Activated CD8-positive, alpha-beta memory T cell treated with anti-CD3 and anti-CD28 coated beads, Interleukin-2, amount 10 ng/mL, durations not matched to agents 7 days and 5 days (primary cell): ENCODE measurements at regions not wholly inside any gene's neighbourhood (a gene's known extent, or its start where the extent isn't known, plus 50 kb on each side); places are given as distances from the start of the nearest gene placed in this dataset.

ENCODE experiments used
- ATAC-seq: fragments of 150-1000 bp; cut with Tn5 transposase; one replicate; pipeline ENCODE4 v1.10.0; 2021; ENCODE audit warnings: moderate library complexity
- CTCF ChIA-PET: fragments of 350-600 bp; sonication (Branson Sonifier 250); formaldehyde crosslinking; loops from one replicate; lab custom pipeline; 2021; ENCODE audit warnings: antibody characterized with exemption; lab: Charles Lee
- DNase-seq: peaks from one replicate; pipeline ENCODE4 v3.0.0-alpha.2; 2020
- H3K27ac Mint-ChIP-seq: one replicate; pipeline ENCODE4 v1.8.0; 2021; ENCODE audit warnings: mild to moderate bottlenecking, mixed read lengths
- H3K27me3 Mint-ChIP-seq: one replicate; pipeline ENCODE4 v1.8.0; 2021; ENCODE audit warnings: mixed read lengths
- H3K36me3 Mint-ChIP-seq: one replicate; pipeline ENCODE4 v1.8.0; 2021; ENCODE audit warnings: mild to moderate bottlenecking, mixed read lengths
- H3K4me1 Mint-ChIP-seq: one replicate; pipeline ENCODE4 v1.8.0; 2021; ENCODE audit warnings: mixed read lengths
- H3K4me3 Mint-ChIP-seq: one replicate; pipeline ENCODE4 v1.8.0; 2021; ENCODE audit warnings: mild to moderate bottlenecking, moderate library complexity, mixed read lengths
- H3K9me3 Mint-ChIP-seq: one replicate; pipeline ENCODE4 v1.8.0; 2022; ENCODE audit warnings: low read depth, mixed read lengths

DNA sequence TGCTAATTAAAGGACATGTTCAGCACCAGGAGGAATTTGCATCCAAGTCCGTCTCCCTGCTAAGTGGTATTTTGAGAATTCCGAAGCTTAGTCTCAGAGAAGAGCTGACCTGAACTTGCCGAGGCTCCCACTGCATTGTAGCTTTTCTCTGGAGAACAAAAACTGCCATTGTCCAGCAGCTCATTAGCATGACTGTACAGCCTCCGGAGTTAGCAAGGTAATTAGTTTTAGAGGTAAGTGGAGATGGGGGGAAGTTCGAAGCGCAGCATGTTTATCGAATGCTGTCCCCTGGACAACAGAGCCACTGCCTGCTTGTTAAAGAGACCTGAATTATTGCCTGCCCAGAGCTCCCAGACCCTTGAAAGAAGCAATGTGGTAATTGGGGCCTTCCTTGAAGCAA, 160.3 kb upstream of the PELI2 start:
- DNase-seq, result no peak
- no peaks in the 10 kb centered on the region for H3K9me3 Mint-ChIP-seq
- CTCF ChIA-PET, result interaction anchor here (1.4 kb wide), 1 partner anchor 12 kb away, joined by 3 read pairs; no protein-coding TSS in a partner anchor
- H3K27me3 Mint-ChIP-seq, result peaks cover 15% of the 10 kb centered on the region
- H3K4me3 Mint-ChIP-seq, result no peak overlapping the region
- H3K4me1 Mint-ChIP-seq, result no peaks in the 10 kb centered on the region
- ATAC-seq, result no peak
- H3K36me3 Mint-ChIP-seq, result no peaks in the 10 kb centered on the region
- H3K27ac Mint-ChIP-seq, result no peak overlapping the region

DNA sequence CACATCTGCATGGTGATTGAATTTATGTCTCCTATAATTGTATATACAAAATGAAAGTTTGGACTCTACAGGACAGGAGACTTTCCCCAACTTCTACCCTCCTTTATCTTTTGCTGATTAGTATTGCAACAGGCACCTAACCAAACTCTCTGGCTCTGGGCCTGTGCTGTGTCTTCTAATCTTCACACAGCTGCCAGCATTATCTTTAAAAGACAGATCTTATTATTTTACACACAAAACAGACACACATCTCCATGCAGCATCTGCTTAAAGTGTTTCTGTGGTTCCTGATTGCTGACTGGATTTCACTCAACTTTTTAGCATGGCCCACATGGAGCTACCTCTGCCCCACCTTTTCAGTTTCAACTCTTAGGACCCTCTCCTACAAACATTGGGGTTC, 154.9 kb upstream of the PELI2 start:
- CTCF ChIA-PET, result no interaction called here
- H3K36me3 Mint-ChIP-seq, result no peaks in the 10 kb centered on the region
- DNase-seq, result no peak
- H3K27me3 Mint-ChIP-seq, result peaks cover 20% of the 10 kb centered on the region
- ATAC-seq, result no peak
- no peaks in the 10 kb centered on the region for H3K4me1 Mint-ChIP-seq
- H3K9me3 Mint-ChIP-seq, result no peaks in the 10 kb centered on the region
- no peak overlapping the region for H3K27ac Mint-ChIP-seq
- no peak overlapping the region for H3K4me3 Mint-ChIP-seq

- no peaks in the 10 kb centered on the region for H3K4me1 Mint-ChIP-seq
- DNase-seq (no peak), ATAC-seq (no peak)
- CTCF ChIA-PET, result no interaction called here
- no peak overlapping the region for H3K27ac Mint-ChIP-seq
- H3K27me3 Mint-ChIP-seq, result peaks cover 20% of the 10 kb centered on the region
- H3K4me3 Mint-ChIP-seq, result no peak overlapping the region
- H3K36me3 Mint-ChIP-seq, result no peaks in the 10 kb centered on the region
- no peaks in the 10 kb centered on the region for H3K9me3 Mint-ChIP-seq
Observed at GRCh38 chr14:55964091-55964490, 154.1 kb upstream of the PELI2 start.

DNA sequence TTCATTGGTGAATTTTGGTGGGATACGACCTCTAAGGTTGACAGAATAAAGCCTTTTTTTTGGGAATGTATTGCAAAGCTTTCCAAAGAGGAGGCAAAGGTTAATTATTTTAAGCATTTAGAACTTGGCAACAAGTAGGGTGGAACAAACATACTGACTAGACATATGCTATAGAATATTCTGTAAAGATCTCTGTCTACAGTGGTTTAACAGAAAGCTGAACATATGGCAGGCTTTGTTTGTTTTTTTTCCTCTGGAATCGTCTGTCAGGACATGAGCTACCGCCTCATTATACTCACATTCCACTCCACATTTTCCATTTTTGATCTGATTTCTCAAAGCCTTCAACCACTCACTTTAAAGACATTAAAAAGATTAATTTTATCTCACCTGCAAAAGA, 153.4 kb upstream of the PELI2 start:
- Mint-ChIP-seq H3K27ac (no peak overlapping the region), H3K27me3 (peaks cover 19% of the 10 kb centered on the region), H3K4me3 (no peak overlapping the region), H3K36me3 (no peaks in the 10 kb centered on the region), H3K9me3 (no peaks in the 10 kb centered on the region), H3K4me1 (no peaks in the 10 kb centered on the region)
- CTCF ChIA-PET, result interaction anchor here (0.8 kb wide), 1 partner anchor 19 kb away, joined by 3 read pairs; no protein-coding TSS in a partner anchor
- no peak for DNase-seq
- ATAC-seq, result no peak

- Mint-ChIP-seq H3K36me3 (no peaks in the 10 kb centered on the region), H3K4me1 (no peaks in the 10 kb centered on the region), H3K27ac (no peak overlapping the region), H3K27me3 (peaks cover 16% of the 10 kb centered on the region), H3K4me3 (no peak overlapping the region), H3K9me3 (no peaks in the 10 kb centered on the region)
- CTCF ChIA-PET, result no interaction called here
- DNase-seq, result no peak
- no peak for ATAC-seq
Observed at GRCh38 chr14:55965851-55966250, 152.4 kb upstream of the PELI2 start.

DNA sequence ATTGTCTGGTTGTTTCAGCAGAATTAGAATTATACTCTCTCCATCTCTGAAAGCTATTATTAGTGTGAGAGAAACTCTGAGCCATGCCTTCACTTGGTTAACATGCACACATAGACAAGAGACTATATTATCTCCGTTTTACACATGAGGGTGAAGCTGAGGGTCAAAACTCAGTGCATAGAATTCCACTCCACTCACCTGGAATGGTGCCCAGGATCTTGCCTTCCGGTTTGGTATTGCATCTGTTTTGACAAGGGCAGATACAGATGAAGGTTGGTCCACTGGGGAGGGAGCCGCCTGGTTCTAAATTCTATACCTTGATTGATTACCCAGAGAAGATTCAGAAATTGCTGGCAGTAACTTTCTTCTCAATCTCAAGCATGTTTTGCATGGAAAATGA, 149.5 kb upstream of the PELI2 start:
- no peaks in the 10 kb centered on the region for H3K9me3 Mint-ChIP-seq

DNA sequence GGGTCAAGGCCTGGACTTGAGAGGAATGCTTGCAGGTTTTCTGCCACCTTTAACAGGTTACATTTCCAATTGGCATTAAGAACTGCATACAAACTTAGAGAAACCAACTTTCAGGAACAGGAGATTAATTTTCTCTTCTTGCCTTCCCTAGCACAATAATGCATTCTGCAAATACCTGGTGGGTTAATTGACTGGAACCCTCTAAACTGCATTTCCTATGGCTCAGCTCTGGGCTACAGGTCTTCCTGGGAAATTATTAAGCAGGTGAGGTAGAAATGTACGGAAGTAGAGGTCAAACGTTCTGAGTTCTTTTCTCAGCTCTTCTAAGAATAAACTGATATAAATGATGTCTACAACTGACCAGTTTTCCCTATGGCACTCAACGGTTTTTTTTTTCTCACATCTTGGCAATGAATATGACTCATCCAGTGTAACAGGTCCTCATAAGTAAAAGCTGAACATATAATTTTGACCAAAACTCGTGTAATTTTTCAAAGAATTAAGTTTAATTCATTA, 144.9 kb upstream of the PELI2 start:
- H3K9me3 Mint-ChIP-seq, result no peaks in the 10 kb centered on the region
- H3K4me3 Mint-ChIP-seq, result no peak overlapping the region

More for the DNA sequence above, 149.5 kb upstream of the PELI2 start:
- no peaks in the 10 kb centered on the region for H3K4me1 Mint-ChIP-seq
- H3K27me3 Mint-ChIP-seq, result peaks cover 16% of the 10 kb centered on the region
- H3K27ac Mint-ChIP-seq, result no peak overlapping the region
- CTCF ChIA-PET, result no interaction called here
- H3K36me3 Mint-ChIP-seq, result no peaks in the 10 kb centered on the region
- no peak for ATAC-seq
- no peak overlapping the region for H3K4me3 Mint-ChIP-seq
- no peak for DNase-seq

DNA sequence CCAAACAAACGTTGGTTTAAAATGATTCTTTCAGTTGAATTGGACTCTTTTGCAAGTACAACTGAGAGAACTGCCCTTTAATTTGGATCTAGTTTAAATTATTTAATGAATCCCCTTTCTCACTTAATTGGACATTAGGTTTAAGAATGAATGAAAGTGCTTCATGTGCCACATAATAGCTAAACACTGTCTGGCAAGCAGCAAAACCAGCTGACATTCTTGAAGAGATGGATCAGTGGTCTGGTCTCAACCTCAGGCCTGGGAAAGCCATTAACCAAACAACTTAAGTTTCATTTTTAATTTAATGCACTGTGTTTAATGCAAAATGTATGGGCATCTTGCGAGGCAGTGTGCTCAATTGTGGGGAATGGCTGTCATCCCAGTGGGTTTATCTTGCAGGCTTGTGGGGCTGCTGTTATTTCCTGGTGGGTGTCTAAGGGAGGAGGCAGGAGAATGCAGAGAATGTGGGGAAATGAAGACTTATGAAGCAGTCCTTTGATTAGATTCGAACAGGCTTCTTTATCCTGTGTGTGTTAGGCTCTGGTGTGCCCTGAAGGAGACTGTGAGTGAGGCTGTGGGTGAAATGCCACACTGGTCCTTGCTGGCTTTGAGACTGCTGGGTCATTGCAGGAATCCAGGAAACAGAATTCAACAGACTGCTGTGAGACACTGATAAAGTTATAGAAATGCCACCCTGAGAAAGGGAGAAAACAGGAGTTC, 144.1 kb upstream of the PELI2 start:
- H3K9me3 Mint-ChIP-seq, result no peaks in the 10 kb centered on the region
- DNase-seq (no peak), ATAC-seq (no peak)
- H3K27ac Mint-ChIP-seq, result no peak overlapping the region
- no peak overlapping the region for H3K4me3 Mint-ChIP-seq
- H3K36me3 Mint-ChIP-seq, result no peaks in the 10 kb centered on the region
- CTCF ChIA-PET, result interaction anchor here (0.7 kb wide), 1 partner anchor 242 kb away, joined by 3 read pairs; no protein-coding TSS in a partner anchor
- no peaks in the 10 kb centered on the region for H3K4me1 Mint-ChIP-seq
- peaks cover 3% of the 10 kb centered on the region for H3K27me3 Mint-ChIP-seq

More for the DNA sequence above, 144.9 kb upstream of the PELI2 start:
- Mint-ChIP-seq H3K36me3 (no peaks in the 10 kb centered on the region), H3K27ac (no peak overlapping the region), H3K27me3 (peaks cover 3% of the 10 kb centered on the region), H3K4me1 (no peaks in the 10 kb centered on the region)
- no peak for DNase-seq
- ATAC-seq, result no peak
- CTCF ChIA-PET, result interaction anchor here (0.7 kb wide), 1 partner anchor 242 kb away, joined by 3 read pairs; no protein-coding TSS in a partner anchor

DNA sequence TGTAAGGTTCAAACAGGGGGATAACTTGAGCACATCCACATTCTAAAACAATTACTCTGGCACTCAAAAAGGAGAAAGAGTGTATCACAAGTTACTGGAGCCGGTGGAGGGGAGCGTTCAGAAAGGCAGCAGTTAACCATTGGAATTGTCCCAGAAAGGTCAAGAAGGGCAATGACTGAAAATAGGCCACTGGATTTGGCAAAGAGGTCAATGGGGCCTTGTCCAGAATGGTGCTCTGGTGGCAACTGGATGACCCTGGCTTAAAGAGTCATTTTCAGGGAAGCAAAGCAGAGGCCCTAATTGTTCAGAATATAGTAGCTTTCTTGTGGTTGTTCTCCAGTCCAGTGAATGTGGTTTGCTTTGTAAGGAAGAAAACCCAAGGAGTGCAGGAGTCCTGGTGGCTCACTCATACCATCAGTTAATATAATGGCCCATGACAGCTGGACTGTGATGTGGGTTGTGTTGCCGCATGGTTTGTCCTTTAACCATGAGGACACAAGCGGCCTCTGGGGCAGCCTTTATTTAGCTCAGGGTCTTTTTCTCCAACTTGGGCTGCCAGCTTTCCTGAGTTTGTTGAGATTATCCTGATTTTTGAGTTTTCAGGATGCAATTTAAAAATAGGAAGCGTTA, 142.8 kb upstream of the PELI2 start:
- Mint-ChIP-seq H3K36me3 (no peaks in the 10 kb centered on the region), H3K27ac (no peak overlapping the region), H3K27me3 (no peaks in the 10 kb centered on the region), H3K9me3 (no peaks in the 10 kb centered on the region), H3K4me3 (no peak overlapping the region), H3K4me1 (no peaks in the 10 kb centered on the region)
- DNase-seq (no peak), ATAC-seq (no peak)
- CTCF ChIA-PET, result no interaction called here

GRCh38 chr14:55976219-55976618, 142.0 kb upstream of the PELI2 start:
- CTCF ChIA-PET, result no interaction called here
- Mint-ChIP-seq H3K27ac (no peak overlapping the region), H3K27me3 (no peaks in the 10 kb centered on the region), H3K9me3 (peaks cover 2% of the 10 kb centered on the region), H3K4me1 (no peaks in the 10 kb centered on the region), H3K36me3 (no peaks in the 10 kb centered on the region), H3K4me3 (no peak overlapping the region)
- DNase-seq (no peak), ATAC-seq (no peak)

DNA sequence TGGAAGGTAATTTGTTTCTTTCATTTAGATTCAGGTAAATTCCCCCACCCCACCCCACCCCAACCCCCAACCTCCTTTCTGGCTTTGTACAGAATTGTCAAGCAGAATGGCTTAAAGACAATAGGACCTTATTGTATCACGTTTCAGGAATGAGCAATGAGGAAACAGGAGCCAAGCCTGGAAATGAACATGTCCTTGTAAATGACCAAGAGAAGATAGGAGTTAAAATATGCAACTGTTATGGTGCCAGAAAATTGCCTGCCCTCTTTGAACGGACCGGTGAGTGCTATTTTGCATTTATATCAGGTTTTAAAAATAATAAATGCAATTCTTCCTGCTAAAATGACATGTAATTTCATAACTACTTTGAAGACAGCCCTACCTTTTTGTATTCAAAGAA, 141.6 kb upstream of the PELI2 start:
- ATAC-seq, result no peak
- H3K9me3 Mint-ChIP-seq, result peaks cover 2% of the 10 kb centered on the region
- H3K27ac Mint-ChIP-seq, result no peak overlapping the region
- no peak for DNase-seq
- no peaks in the 10 kb centered on the region for H3K36me3 Mint-ChIP-seq
- no peaks in the 10 kb centered on the region for H3K4me1 Mint-ChIP-seq
- no peak overlapping the region for H3K4me3 Mint-ChIP-seq
- CTCF ChIA-PET, result no interaction called here
- no peaks in the 10 kb centered on the region for H3K27me3 Mint-ChIP-seq

DNA sequence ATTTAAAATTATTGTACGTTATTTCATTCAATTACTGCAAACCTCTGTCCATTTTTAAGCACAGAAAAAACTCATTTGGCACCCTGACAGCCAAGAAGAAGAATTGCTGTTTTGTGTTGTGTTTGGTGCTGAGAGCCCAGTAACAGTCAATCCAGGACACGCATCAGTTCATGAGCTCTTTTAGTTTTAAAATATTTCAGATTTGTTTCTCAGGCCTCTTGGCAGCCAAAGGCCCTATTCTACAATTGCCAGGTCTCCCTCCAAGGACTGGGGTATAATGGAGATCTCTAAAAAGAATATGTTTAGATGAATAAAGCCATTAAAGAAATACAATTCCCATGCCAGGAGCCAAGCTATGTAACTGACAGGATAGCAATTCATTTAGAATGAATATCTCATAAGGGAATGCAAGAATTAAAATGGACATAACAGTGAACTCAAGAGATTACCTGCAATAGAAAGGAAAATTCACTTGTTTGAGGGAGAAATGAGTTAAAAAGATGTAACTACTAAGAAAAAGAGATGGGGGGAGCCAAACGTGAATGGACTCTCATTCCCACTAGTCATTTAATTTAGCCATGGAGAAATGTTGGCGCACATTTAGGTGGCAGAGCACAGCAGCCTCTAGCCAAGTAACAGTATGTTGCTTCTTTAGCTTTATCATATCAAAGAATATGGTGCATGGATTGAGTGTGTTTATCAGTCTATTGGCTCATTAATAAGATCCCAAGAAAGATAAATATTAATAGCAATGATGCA, 140.6 kb upstream of the PELI2 start:
- H3K4me1 Mint-ChIP-seq, result no peaks in the 10 kb centered on the region
- no peaks in the 10 kb centered on the region for H3K27me3 Mint-ChIP-seq
- CTCF ChIA-PET, result no interaction called here
- ATAC-seq, result no peak
- no peaks in the 10 kb centered on the region for H3K36me3 Mint-ChIP-seq
- no peak overlapping the region for H3K4me3 Mint-ChIP-seq
- DNase-seq, result no peak
- H3K9me3 Mint-ChIP-seq, result peaks cover 2% of the 10 kb centered on the region
- H3K27ac Mint-ChIP-seq, result no peak overlapping the region

DNA sequence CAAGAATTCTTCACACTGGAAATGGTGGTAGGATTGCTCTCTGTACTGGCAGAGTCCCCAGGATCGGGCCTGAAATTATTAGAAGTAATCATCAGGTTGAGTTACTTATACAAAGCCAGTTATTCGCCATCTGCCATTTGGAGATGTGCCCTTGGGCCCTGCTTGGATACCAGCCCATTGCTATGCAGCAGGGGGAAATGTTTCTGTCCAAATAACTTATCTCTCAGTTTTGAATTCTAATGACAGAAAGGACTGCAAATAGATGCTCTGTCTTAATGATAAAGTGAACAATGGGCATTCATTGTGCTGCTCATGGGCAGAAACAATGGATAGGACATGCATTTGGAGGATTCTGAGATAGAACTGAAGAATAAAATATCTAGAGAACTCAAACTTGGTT, 139.1 kb upstream of the PELI2 start:
- CTCF ChIA-PET, result no interaction called here
- no peak overlapping the region for H3K27ac Mint-ChIP-seq
- H3K36me3 Mint-ChIP-seq, result no peaks in the 10 kb centered on the region
- H3K9me3 Mint-ChIP-seq, result peaks cover 2% of the 10 kb centered on the region
- H3K27me3 Mint-ChIP-seq, result peaks cover under 1% of the 10 kb centered on the region
- DNase-seq (no peak), ATAC-seq (no peak)
- no peak overlapping the region for H3K4me3 Mint-ChIP-seq
- no peaks in the 10 kb centered on the region for H3K4me1 Mint-ChIP-seq
